ENCODE measurements at regions not wholly inside any gene's neighbourhood (a gene's known extent, or its start where the extent isn't known, plus 50 kb on each side); places are given as distances from the start of the nearest gene placed in this dataset.

- Histone ChIP-seq H3K27me3 (no peaks in the 10 kb centered on the region), H3K27ac (no peak overlapping the region), H3K79me2 (ENCODE audit: low read depth) (no peaks in the 10 kb centered on the region), H3F3A (ENCODE audit: low read depth) (no peaks in the 10 kb centered on the region), H3K36me3 (no peaks in the 10 kb centered on the region), H3K4me3 (no peak overlapping the region), H3K4me2 (no peak overlapping the region), H3K9me3 (ENCODE audit: low read depth) (no peaks in the 10 kb centered on the region), H3K4me1 (no peaks in the 10 kb centered on the region), H3K9ac (no peak overlapping the region), H2AFZ (replicated peaks) (no peak overlapping the region), H4K20me1 (ENCODE audit: low read depth) (no peaks in the 10 kb centered on the region)
- Mint-ChIP-seq H3K27ac (no peak overlapping the region), H3K9me3 (peaks cover 2% of the 10 kb centered on the region), H3K4me1 (peaks cover 9% of the 10 kb centered on the region), H3K27me3 (ENCODE audit: insufficient read depth, low read depth) (no peaks in the 10 kb centered on the region), H3K4me3 (no peak overlapping the region), H3K36me3 (no peaks in the 10 kb centered on the region)
- DNase-seq (ENCODE audit: low spot score) = no peak
- no peak for TF ChIP-seq EZH2phosphoT487 (IDR thresholded peaks at IDR 0.05)
- no peak for TF ChIP-seq CTCF (IDR thresholded peaks at IDR 0.05)
These were observed 244.0 kb upstream of the CXCL12 start for GRCh38 chr10:44628921-44629320.

GRCh38 chr10:44635176-44635575 is 250.3 kb upstream of the CXCL12 start:
- no peaks in the 10 kb centered on the region for H3F3A ChIP-seq (ENCODE audit: low read depth)
- no peaks in the 10 kb centered on the region for H3K36me3 ChIP-seq
- no peak overlapping the region for H2AFZ ChIP-seq (replicated peaks)
- Mint-ChIP-seq H3K27ac (no peak overlapping the region), H3K4me3 (no peak overlapping the region), H3K36me3 (no peaks in the 10 kb centered on the region), H3K27me3 (ENCODE audit: insufficient read depth, low read depth) (no peaks in the 10 kb centered on the region), H3K9me3 (peaks cover 2% of the 10 kb centered on the region), H3K4me1 (no peaks in the 10 kb centered on the region)
- peaks cover 5% of the 10 kb centered on the region for H3K9me3 ChIP-seq (ENCODE audit: low read depth)
- H3K4me1 ChIP-seq = no peaks in the 10 kb centered on the region
- no peak for TF ChIP-seq EZH2phosphoT487 (IDR thresholded peaks at IDR 0.05)
- TF ChIP-seq EZH2 (IDR thresholded peaks at IDR 0.05) = no peak
- no peak for TF ChIP-seq CTCF (IDR thresholded peaks at IDR 0.05)
- no peak overlapping the region for H3K4me2 ChIP-seq
- H3K9ac ChIP-seq = no peak overlapping the region
- no peak overlapping the region for H3K4me3 ChIP-seq
- no peaks in the 10 kb centered on the region for H3K27me3 ChIP-seq
- H3K27ac ChIP-seq = no peak overlapping the region
- no peaks in the 10 kb centered on the region for H4K20me1 ChIP-seq (ENCODE audit: low read depth)
- no peaks in the 10 kb centered on the region for H3K79me2 ChIP-seq (ENCODE audit: low read depth)
- DNase-seq (ENCODE audit: low spot score) = no peak

GRCh38 chr10:44636625-44637024 is 251.7 kb upstream of the CXCL12 start:
- Mint-ChIP-seq H3K9me3 (peaks cover 2% of the 10 kb centered on the region), H3K4me3 (no peak overlapping the region), H3K36me3 (no peaks in the 10 kb centered on the region), H3K27me3 (ENCODE audit: insufficient read depth, low read depth) (no peaks in the 10 kb centered on the region), H3K4me1 (no peaks in the 10 kb centered on the region), H3K27ac (no peak overlapping the region)
- H3K79me2 ChIP-seq (ENCODE audit: low read depth) = no peaks in the 10 kb centered on the region
- no peak overlapping the region for H2AFZ ChIP-seq (replicated peaks)
- H3F3A ChIP-seq (ENCODE audit: low read depth) = no peaks in the 10 kb centered on the region
- H3K9ac ChIP-seq = no peak overlapping the region
- H3K36me3 ChIP-seq = no peaks in the 10 kb centered on the region
- H3K4me3 ChIP-seq = no peak overlapping the region
- TF ChIP-seq CTCF (IDR thresholded peaks at IDR 0.05) = no peak
- TF ChIP-seq EZH2phosphoT487 (IDR thresholded peaks at IDR 0.05) = no peak
- no peak for DNase-seq (ENCODE audit: low spot score)
- H3K27ac ChIP-seq = no peak overlapping the region
- H3K4me2 ChIP-seq = no peak overlapping the region
- no peaks in the 10 kb centered on the region for H4K20me1 ChIP-seq (ENCODE audit: low read depth)
- H3K9me3 ChIP-seq (ENCODE audit: low read depth) = peaks cover 5% of the 10 kb centered on the region
- H3K27me3 ChIP-seq = no peaks in the 10 kb centered on the region
- no peaks in the 10 kb centered on the region for H3K4me1 ChIP-seq

- no peaks in the 10 kb centered on the region for H3F3A ChIP-seq (ENCODE audit: low read depth)
- no peaks in the 10 kb centered on the region for H3K4me1 Mint-ChIP-seq
- H3K9ac ChIP-seq = no peak overlapping the region
- H3K36me3 Mint-ChIP-seq = no peaks in the 10 kb centered on the region
- H3K4me1 ChIP-seq = no peaks in the 10 kb centered on the region
- H3K36me3 ChIP-seq = no peaks in the 10 kb centered on the region
- H3K27me3 ChIP-seq = no peaks in the 10 kb centered on the region
- no peak for TF ChIP-seq EZH2 (IDR thresholded peaks at IDR 0.05)
- TF ChIP-seq CTCF (IDR thresholded peaks at IDR 0.05) = no peak
- no peak for TF ChIP-seq EZH2phosphoT487 (IDR thresholded peaks at IDR 0.05)
- no peak overlapping the region for H3K4me2 ChIP-seq
- no peaks in the 10 kb centered on the region for H4K20me1 ChIP-seq (ENCODE audit: low read depth)
- peaks cover 5% of the 10 kb centered on the region for H3K9me3 ChIP-seq (ENCODE audit: low read depth)
- no peak overlapping the region for H3K27ac Mint-ChIP-seq
- no peak overlapping the region for H3K27ac ChIP-seq
- no peaks in the 10 kb centered on the region for H3K79me2 ChIP-seq (ENCODE audit: low read depth)
- no peak for DNase-seq (ENCODE audit: low spot score)
- no peak overlapping the region for H3K4me3 ChIP-seq
- no peak overlapping the region for H3K4me3 Mint-ChIP-seq
- H3K27me3 Mint-ChIP-seq (ENCODE audit: insufficient read depth, low read depth) = no peaks in the 10 kb centered on the region
- H3K9me3 Mint-ChIP-seq = peaks cover 4% of the 10 kb centered on the region
- H2AFZ ChIP-seq (replicated peaks) = no peak overlapping the region
These were observed 255.5 kb upstream of the CXCL12 start for GRCh38 chr10:44640429-44640828.
